NCI-H1436 treated with DMSO at 0.1 percent for 48 hours (cell line): ENCODE measurements at regions not wholly inside any gene's neighbourhood (a gene's known extent, or its start where the extent isn't known, plus 50 kb on each side); places are given as distances from the start of the nearest gene placed in this dataset.
"Not testable (repeated sequence)": the region's sequence is repeated elsewhere in the genome, so short reads cannot be mapped to it uniquely, and the experiment has no call there.

Source experiments
- DNase-seq: peaks from one replicate; lab custom pipeline; 2025; lab: John Stamatoyannopoulos, UW

GRCh38 chr2:17460371-17461086, 57.7 kb downstream of the RAD51AP2 start:
- DNase-seq: no peak

GRCh38 chr2:17455343-17455742, 62.9 kb downstream of the RAD51AP2 start:
- DNase-seq: no peak

- DNase-seq: not testable (repeated sequence)
Observed at GRCh38 chr2:17446191-17446590, 72.0 kb downstream of the RAD51AP2 start.

GRCh38 chr2:17445744-17446143, 72.5 kb downstream of the RAD51AP2 start:
- no peak for DNase-seq

- no peak for DNase-seq
Observed at GRCh38 chr2:17442334-17442733, 75.9 kb downstream of the RAD51AP2 start.

- DNase-seq: no peak
Observed at GRCh38 chr2:17441790-17442189, 76.5 kb downstream of the RAD51AP2 start.

- DNase-seq: no peak
Observed at GRCh38 chr2:17441055-17441771, 77.0 kb downstream of the RAD51AP2 start.

- DNase-seq: no peak
Observed at GRCh38 chr2:17430326-17430725, 87.9 kb downstream of the RAD51AP2 start.

- DNase-seq: no peak
Observed at GRCh38 chr2:17429130-17429529, 89.1 kb downstream of the RAD51AP2 start.

- DNase-seq: no peak
Observed at GRCh38 chr2:17427401-17427800, 90.8 kb downstream of the RAD51AP2 start.

GRCh38 chr2:17426743-17427142, 91.5 kb downstream of the RAD51AP2 start:
- DNase-seq: no peak

GRCh38 chr2:17422061-17422460, 96.2 kb downstream of the RAD51AP2 start:
- no peak for DNase-seq

GRCh38 chr2:17416884-17417391, 101.3 kb downstream of the RAD51AP2 start:
- no peak for DNase-seq

- DNase-seq: no peak
Observed at GRCh38 chr2:17413036-17413435, 105.2 kb downstream of the RAD51AP2 start.

- DNase-seq: no peak
Observed at GRCh38 chr2:17401096-17401495, 117.1 kb downstream of the RAD51AP2 start.

GRCh38 chr2:17398770-17399169, 119.5 kb downstream of the RAD51AP2 start:
- DNase-seq: no peak

GRCh38 chr2:17388798-17389197, 129.4 kb downstream of the RAD51AP2 start:
- DNase-seq: no peak

- no peak for DNase-seq
Observed at GRCh38 chr2:17387591-17387990, 130.6 kb downstream of the RAD51AP2 start.

- DNase-seq: no peak
Observed at GRCh38 chr2:17386771-17387170, 131.5 kb downstream of the RAD51AP2 start.

GRCh38 chr2:17380003-17380402, 138.2 kb downstream of the RAD51AP2 start:
- no peak for DNase-seq

GRCh38 chr2:17375262-17375661, 143.0 kb downstream of the RAD51AP2 start:
- DNase-seq: no peak

GRCh38 chr2:17373741-17374140, 144.5 kb downstream of the RAD51AP2 start:
- no peak for DNase-seq

GRCh38 chr2:17373041-17373440, 145.2 kb downstream of the RAD51AP2 start:
- no peak for DNase-seq
